B cell (primary cell): ENCODE measurements at regions not wholly inside any gene's neighbourhood (a gene's known extent, or its start where the extent isn't known, plus 50 kb on each side); places are given as distances from the start of the nearest gene placed in this dataset.

Source experiments
- ATAC-seq: fragments of 200-7000 bp; cut with Tn5 transposase; one replicate; pipeline ENCODE4 v1.10.0; 2021; ENCODE audit warnings: low read depth, mild to moderate bottlenecking, moderate number of reproducible peaks, moderate library complexity
- CTCF ChIA-PET: fragments of 350-600 bp; sonication (Branson Sonifier 250); formaldehyde crosslinking; loops from one replicate; lab custom pipeline; 2021; ENCODE audit warnings: antibody characterized with exemption, inconsistent platforms; lab: Charles Lee
- POLR2A ChIA-PET: fragments of 350-600 bp; sonication (Branson Sonifier 250); formaldehyde crosslinking; loops from one replicate; lab custom pipeline; 2021; ENCODE audit warnings: antibody characterized with exemption; lab: Charles Lee
- DNase-seq: peaks from one replicate; pipeline ENCODE4 v3.0.0; 2013
- H2AFZ ChIP-seq: 2 replicates; pipeline ENCODE4 v1.6.1; 2012; ENCODE audit warnings: mild to moderate bottlenecking, low read depth, low read length; ENCODE audit not compliant: insufficient read depth, poor library complexity, severe bottlenecking
- H3K27ac ChIP-seq, 2 donors: 1 replicate in 1 of 2; 2 replicates in 1 of 2; pipeline ENCODE4 v1.5.1; 2012 to 2013; ENCODE audit warnings: low read length in 2 of 2, mild to moderate bottlenecking in 2 of 2, moderate library complexity in 1 of 2
- H3K27me3 ChIP-seq, 4 experiments: fragments of 200-600 bp in 1 of 4; sonication (generic) in 1 of 4; replicated peaks in 1 of 4; 1 replicate in 2 of 4; 2 replicates in 2 of 4; pipeline versions ENCODE4 v1.6.1 to v1.7.0; 2013 to 2016; ENCODE audit warnings: low read length in 3 of 4, mild to moderate bottlenecking in 2 of 4, mixed read lengths in 1 of 4, moderate library complexity in 1 of 4; ENCODE audit not compliant: insufficient read depth in 4 of 4, control insufficient read depth in 3 of 4; ENCODE audit errors: control extremely low read depth in 1 of 4
- H3K36me3 ChIP-seq, 2 experiments: replicated peaks in 1 of 2; 1 replicate in 1 of 2; 2 replicates in 1 of 2; pipeline versions ENCODE4 v1.6.1 to v1.7.1; 2013; ENCODE audit warnings: low read length in 1 of 2; ENCODE audit not compliant: insufficient read depth in 2 of 2, control insufficient read depth in 1 of 2; ENCODE audit errors: control extremely low read depth in 1 of 2, extremely low read depth in 1 of 2
- H3K4me1 ChIP-seq, 2 donors: fragments of 200-600 bp in 1 of 2; sonication (generic) in 1 of 2; 1 replicate in 1 of 2; 2 replicates in 1 of 2; pipeline versions ENCODE4 v1.5.1 to v1.6.1; 2013 to 2017; ENCODE audit warnings: low read length in 2 of 2; ENCODE audit not compliant: control insufficient read depth in 2 of 2, insufficient read depth in 2 of 2
- H3K4me2 ChIP-seq: replicated peaks from 2 replicates; pipeline ENCODE3; 2012; ENCODE audit warnings: mild to moderate bottlenecking, low read depth, low read length; ENCODE audit not compliant: poor library complexity, severe bottlenecking
- H3K4me3 ChIP-seq, 5 experiments: fragments of 200-600 bp in 1 of 5; sonication (generic) in 1 of 5; 1 replicate in 3 of 5; 2 replicates in 2 of 5; pipeline versions ENCODE4 v1.5.1 to v1.7.0; 2011 to 2016; ENCODE audit warnings: low read length in 4 of 5, mild to moderate bottlenecking in 4 of 5, low read depth in 2 of 5, control low read depth in 1 of 5, moderate library complexity in 1 of 5; ENCODE audit not compliant: insufficient read depth in 1 of 5; ENCODE audit errors: control extremely low read depth in 1 of 5, extremely low read depth in 1 of 5
- H3K79me2 ChIP-seq: fragments of 200-600 bp; sonication (generic); one replicate; pipeline ENCODE4 v1.6.0; 2016; ENCODE audit warnings: low read length; ENCODE audit not compliant: control insufficient read depth, insufficient read depth
- H3K9ac ChIP-seq: fragments of 200-600 bp; sonication (generic); 2 replicates; pipeline ENCODE4 v1.6.1; 2017; ENCODE audit warnings: mild to moderate bottlenecking, low read length, moderate library complexity
- H3K9me3 ChIP-seq, 3 donors: one replicate each; pipeline versions ENCODE4 v1.6.1 to v1.7.1; 2013; ENCODE audit warnings: low read length in 2 of 3; ENCODE audit not compliant: control insufficient read depth in 2 of 3, insufficient read depth in 1 of 3; ENCODE audit errors: control extremely low read depth in 1 of 3
- H4K20me1 ChIP-seq: 2 replicates; pipeline ENCODE4 v1.6.0; 2012; ENCODE audit warnings: mild to moderate bottlenecking, low read length; ENCODE audit not compliant: insufficient read depth, control insufficient read depth, poor library complexity, severe bottlenecking
- H3K27ac Mint-ChIP-seq: one replicate; pipeline ENCODE4 v1.8.0; 2021; ENCODE audit warnings: mixed read lengths
- H3K27me3 Mint-ChIP-seq: one replicate; pipeline ENCODE4 v1.8.0; 2021; ENCODE audit warnings: mixed read lengths
- H3K4me1 Mint-ChIP-seq: one replicate; pipeline ENCODE4 v1.8.0; 2021; ENCODE audit warnings: mixed read lengths
- H3K4me3 Mint-ChIP-seq: one replicate; pipeline ENCODE4 v1.8.0; 2021; ENCODE audit warnings: mixed read lengths
- H3K9me3 Mint-ChIP-seq: one replicate; pipeline ENCODE4 v1.8.0; 2022; ENCODE audit warnings: mixed read lengths; ENCODE audit not compliant: insufficient read depth
- EZH2 ChIP-seq: IDR thresholded peaks from 2 replicates; pipeline ENCODE4 v1.6.1; 2012; ENCODE audit warnings: borderline replicate concordance, low read depth, mild to moderate bottlenecking, moderate library complexity, low read length; ENCODE audit not compliant: insufficient read depth, poor library complexity, severe bottlenecking
- WGBS: methylation state at CpG from one replicate; pipeline ENCODE4 v1.1.5; 2013; ENCODE audit warnings: missing lambda C conversion rate; ENCODE audit not compliant: insufficient coverage; 5-methylcytosine and 5-hydroxymethylcytosine counted together
- intact Hi-C: fragments of 100-400 bp; cut with micrococcal nuclease; formaldehyde crosslinking; loops from one replicate; pipeline ENCODE4 v1.10.0; 2022
- TF ChIP-seq, protein P1 (sequence below): fragments of 200-600 bp; IDR thresholded peaks from one replicate; pipeline ENCODE4 v1.8.0; 2022; ENCODE audit warnings: antibody characterized with exemption, mild to moderate bottlenecking

- H3K79me2 ChIP-seq: no peaks in the 10 kb centered on the region
- no peak overlapping the region for H3K27ac ChIP-seq
- ChIA-PET CTCF (no interaction called here), POLR2A (no interaction called here)
- H3K27me3 ChIP-seq: no peaks in the 10 kb centered on the region
- H2AFZ ChIP-seq: no peak overlapping the region
- Mint-ChIP-seq H3K4me3 (no peak overlapping the region), H3K27ac (no peak overlapping the region), H3K4me1 (no peaks in the 10 kb centered on the region), H3K27me3 (no peaks in the 10 kb centered on the region), H3K9me3 (no peaks in the 10 kb centered on the region)
- DNase-seq: no peak
- no peak overlapping the region for H3K4me2 ChIP-seq
- H4K20me1 ChIP-seq: no peaks in the 10 kb centered on the region
- ATAC-seq: no peak
- H3K9ac ChIP-seq: no peak overlapping the region
- TF ChIP-seq, protein P1, sequence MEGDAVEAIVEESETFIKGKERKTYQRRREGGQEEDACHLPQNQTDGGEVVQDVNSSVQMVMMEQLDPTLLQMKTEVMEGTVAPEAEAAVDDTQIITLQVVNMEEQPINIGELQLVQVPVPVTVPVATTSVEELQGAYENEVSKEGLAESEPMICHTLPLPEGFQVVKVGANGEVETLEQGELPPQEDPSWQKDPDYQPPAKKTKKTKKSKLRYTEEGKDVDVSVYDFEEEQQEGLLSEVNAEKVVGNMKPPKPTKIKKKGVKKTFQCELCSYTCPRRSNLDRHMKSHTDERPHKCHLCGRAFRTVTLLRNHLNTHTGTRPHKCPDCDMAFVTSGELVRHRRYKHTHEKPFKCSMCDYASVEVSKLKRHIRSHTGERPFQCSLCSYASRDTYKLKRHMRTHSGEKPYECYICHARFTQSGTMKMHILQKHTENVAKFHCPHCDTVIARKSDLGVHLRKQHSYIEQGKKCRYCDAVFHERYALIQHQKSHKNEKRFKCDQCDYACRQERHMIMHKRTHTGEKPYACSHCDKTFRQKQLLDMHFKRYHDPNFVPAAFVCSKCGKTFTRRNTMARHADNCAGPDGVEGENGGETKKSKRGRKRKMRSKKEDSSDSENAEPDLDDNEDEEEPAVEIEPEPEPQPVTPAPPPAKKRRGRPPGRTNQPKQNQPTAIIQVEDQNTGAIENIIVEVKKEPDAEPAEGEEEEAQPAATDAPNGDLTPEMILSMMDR: no peak
- TF ChIP-seq EZH2: no peak
- H3K4me3 ChIP-seq: no peak overlapping the region
- 93% methylated on average over 11 of the region's 13 CpGs for WGBS
- H3K36me3 ChIP-seq: peaks cover 0 to 1% of the 10 kb centered on the region in 2 experiments
- H3K4me1 ChIP-seq: no peaks in the 10 kb centered on the region
- no peaks in the 10 kb centered on the region for H3K9me3 ChIP-seq
- intact Hi-C loops: no loop called here
Measured at GRCh38 chr16:72284042-72284789, 112.3 kb upstream of the PMFBP1 start.

GRCh38 chr16:72282362-72282761 is 110.4 kb upstream of the PMFBP1 start:
- H3K27me3 Mint-ChIP-seq: no peaks in the 10 kb centered on the region
- no peak overlapping the region for H3K4me3 Mint-ChIP-seq
- Histone ChIP-seq H3K27ac (no peak overlapping the region), H3K79me2 (no peaks in the 10 kb centered on the region), H3K27me3 (no peaks in the 10 kb centered on the region), H3K9me3 (no peaks in the 10 kb centered on the region), H2AFZ (no peak overlapping the region), H3K4me3 (no peak overlapping the region), H3K4me2 (no peak overlapping the region), H3K4me1 (no peaks in the 10 kb centered on the region), H4K20me1 (no peaks in the 10 kb centered on the region), H3K36me3 (no peaks in the 10 kb centered on the region), H3K9ac (no peak overlapping the region)
- no peaks in the 10 kb centered on the region for H3K9me3 Mint-ChIP-seq
- ChIA-PET CTCF (no interaction called here), POLR2A (no interaction called here)
- ATAC-seq (no peak), DNase-seq (no peak)
- H3K4me1 Mint-ChIP-seq: no peaks in the 10 kb centered on the region
- no CpG with 5 or more reads among the region's 1 CpG for WGBS
- H3K27ac Mint-ChIP-seq: no peak overlapping the region
- intact Hi-C loops: no loop called here
- no peak for TF ChIP-seq EZH2
- TF ChIP-seq, protein P1: no peak
